ENCODE measurements at regions not wholly inside any gene's neighbourhood (a gene's known extent, or its start where the extent isn't known, plus 50 kb on each side); places are given as distances from the start of the nearest gene placed in this dataset.
"Not testable (repeated sequence)": the region's sequence is repeated elsewhere in the genome, so short reads cannot be mapped to it uniquely, and the experiment has no call there.

GRCh38 chr1:228668553-228669241 is 66.6 kb upstream of the RHOU start:
- DNase-seq (ENCODE audit: low read depth in 2 of 3, low spot score in 1 of 3) = no peak

GRCh38 chr1:228669242-228669585 is 66.1 kb upstream of the RHOU start:
- no peak for DNase-seq (ENCODE audit: low read depth in 2 of 3, low spot score in 1 of 3)

- DNase-seq (ENCODE audit: low read depth in 2 of 3, low spot score in 1 of 3) = not testable (repeated sequence)
These were observed 54.2 kb upstream of the RHOU start for GRCh38 chr1:228681076-228681565.

GRCh38 chr1:228683428-228683827 is 51.9 kb upstream of the RHOU start:
- DNase-seq (ENCODE audit: low read depth in 2 of 3, low spot score in 1 of 3) = no peak

GRCh38 chr1:228684607-228685006 is 50.7 kb upstream of the RHOU start:
- no peak for DNase-seq (ENCODE audit: low read depth in 2 of 3, low spot score in 1 of 3)

GRCh38 chr1:228685081-228685660 is 50.1 kb upstream of the RHOU start:
- DNase-seq (ENCODE audit: low read depth in 2 of 3, low spot score in 1 of 3) = no peak

Measured in stimulated activated CD4-positive, alpha-beta T cell treated with anti-CD3 and anti-CD28 coated beads, Interleukin-12 subunit alpha, Interleukin-12 subunit beta, amount 100 ng/mL, for 48 hours (primary cell).